Neural progenitor cell (in vitro differentiated cells): ENCODE measurements at regions not wholly inside any gene's neighbourhood (a gene's known extent, or its start where the extent isn't known, plus 50 kb on each side); places are given as distances from the start of the nearest gene placed in this dataset.

ENCODE experiments used
- CTCF ChIP-seq: fragments of 200-600 bp; sonication (generic); IDR thresholded peaks from 2 replicates; pipeline ENCODE4 v1.5.1; 2017; ENCODE audit warnings: antibody characterized with exemption, mild to moderate bottlenecking
- EZH2 ChIP-seq: fragments of 200-600 bp; sonication (generic); IDR thresholded peaks from 2 replicates; pipeline ENCODE4 v1.6.1; 2017; ENCODE audit warnings: antibody characterized with exemption, mild to moderate bottlenecking, moderate library complexity
- EZH2phosphoT487 ChIP-seq: fragments of 200-600 bp; sonication (generic); IDR thresholded peaks from 2 replicates; pipeline ENCODE4 v1.6.1; 2017; ENCODE audit warnings: antibody characterized with exemption

- TF ChIP-seq CTCF (peak; percentile 47), EZH2 (no peak), EZH2phosphoT487 (no peak)
These were observed 426.5 kb downstream of the SLC4A3 start for GRCh38 chr2:220053919-220054318.
